Heart left ventricle (tissue), 16 donors: ENCODE measurements at regions not wholly inside any gene's neighbourhood (a gene's known extent, or its start where the extent isn't known, plus 50 kb on each side); places are given as distances from the start of the nearest gene placed in this dataset.

Source experiments
- ATAC-seq, 4 donors: fragments of 200-7000 bp; cut with Tn5 transposase; one replicate each; pipeline ENCODE4 v1.9.1; 2020 to 2022; ENCODE audit warnings: moderate library complexity in 4 of 4, mild to moderate bottlenecking in 3 of 4, moderate number of reproducible peaks in 1 of 4
- DNase-seq, 5 donors: peaks; one replicate each; pipeline ENCODE4 v3.0.0-alpha.2; 2020
- H3K27ac ChIP-seq, 12 donors: fragments of 200-600 bp; sonication (generic) in 4 of 12; one replicate each; pipeline versions ENCODE4 v1.5.0 to v1.8.0; 2016 to 2022; ENCODE audit warnings: mild to moderate bottlenecking in 2 of 12
- H3K27me3 ChIP-seq, 9 donors: fragments of 200-600 bp; sonication (generic) in 2 of 9; one replicate each; pipeline versions ENCODE4 v1.5.1 to v1.8.0; 2016 to 2022; ENCODE audit warnings: mild to moderate bottlenecking in 3 of 9
- H3K36me3 ChIP-seq, 9 donors: fragments of 200-600 bp; sonication (generic) in 2 of 9; one replicate each; pipeline versions ENCODE4 v1.5.0 to v1.8.0; 2018 to 2022; ENCODE audit warnings: mild to moderate bottlenecking in 2 of 9
- H3K4me1 ChIP-seq, 12 donors: fragments of 200-600 bp; sonication (generic) in 4 of 12; one replicate each; pipeline versions ENCODE4 v1.5.0 to v1.8.0; 2016 to 2022; ENCODE audit warnings: mild to moderate bottlenecking in 3 of 12
- H3K4me3 ChIP-seq, 12 donors: fragments of 200-600 bp; sonication (generic) in 4 of 12; one replicate each; pipeline versions ENCODE4 v1.5.0 to v1.8.0; 2017 to 2022; ENCODE audit warnings: mild to moderate bottlenecking in 9 of 12, moderate library complexity in 4 of 12
- H3K9me3 ChIP-seq, 12 donors: fragments of 200-600 bp; sonication (generic) in 4 of 12; one replicate each; pipeline versions ENCODE4 v1.5.0 to v1.8.0; 2016 to 2022; ENCODE audit warnings: mild to moderate bottlenecking in 1 of 12
- POLR2A ChIP-seq, 2 donors: fragments of 450-650 bp; IDR thresholded peaks; one replicate each; pipeline ENCODE4 v1.6.1; 2017; ENCODE audit warnings: antibody characterized with exemption in 2 of 2, mild to moderate bottlenecking in 2 of 2, moderate library complexity in 2 of 2
- WGBS, 4 donors: extraction: QIAGEN DNeasy Blood & Tissue Kit in 2 of 4; methylation state at CpG; one replicate each; pipeline versions ENCODE4 v1.1.5 to v1.1.7; 2013 to 2018; 5-methylcytosine and 5-hydroxymethylcytosine counted together
- intact Hi-C, 10 donors: fragments of 100-400 bp; cut with DNase I; formaldehyde crosslinking; loops; one replicate each; pipeline versions ENCODE4 v1.11.1 to v1.14.2; 2022
- TF ChIP-seq, protein P1 (sequence below), 12 donors: fragments of 200-600 bp; sonication (generic) in 4 of 12; IDR thresholded peaks; one replicate each; pipeline versions ENCODE4 v1.5.0 to v1.8.0; 2018 to 2022; ENCODE audit warnings: antibody characterized with exemption in 12 of 12, mild to moderate bottlenecking in 5 of 12
- donor health status: ischemic (EF 13 %, LVEDD 7.1; RV severe dilation, severe dysfunction).
- donor health status: healthy with polysubstance abuse.
- donor health status: DM: no; HTN: yes; CAD: no.
- donor health status: DM: no; HTN: no; CAD: no.
- donor health status: ischemic (EF 25% LVEDD 6.9; RV normal size, moderate dysfunction).
- donor health status: ischemic (EF 25% LVEDD 5.7; RV mildly dilated, moderate dysfunction).
- donor health status: healthy.
- donor health status: DM: yes; HTN: yes; CAD: no.
- donor health status: ischemic (EF 35%, LVEDD 5.7; RV mildly dilated, moderate dysfunction).
- donor health status: nonischemic (EF 11% LVEDD 7.7; RV severe dilation, severe dysfunction).
- donor health status: DM: yes; HTN: yes; CAD: no.
- donor health status: PGD.
- donor health status: ischemic (EF 29% LVEDD 5.4; RV normal size, mild dysfunction).
- donor health status: nonischemic (EF 23%, LVEDD 6.1; RV moderate dilation, normal function).

- no peak for DNase-seq
- ATAC-seq: no peak
- no peak overlapping the region for H3K4me3 ChIP-seq
- no peaks in the 10 kb centered on the region for H3K9me3 ChIP-seq
- no peaks in the 10 kb centered on the region for H3K4me1 ChIP-seq
- H3K27ac ChIP-seq: no peak overlapping the region
- intact Hi-C loops: no loop called here
- 83 to 99% (median 91%) methylated on average over 2 of the region's 2 CpGs for WGBS, 4 donors
- H3K36me3 ChIP-seq: no peaks in the 10 kb centered on the region
- TF ChIP-seq, protein P1, sequence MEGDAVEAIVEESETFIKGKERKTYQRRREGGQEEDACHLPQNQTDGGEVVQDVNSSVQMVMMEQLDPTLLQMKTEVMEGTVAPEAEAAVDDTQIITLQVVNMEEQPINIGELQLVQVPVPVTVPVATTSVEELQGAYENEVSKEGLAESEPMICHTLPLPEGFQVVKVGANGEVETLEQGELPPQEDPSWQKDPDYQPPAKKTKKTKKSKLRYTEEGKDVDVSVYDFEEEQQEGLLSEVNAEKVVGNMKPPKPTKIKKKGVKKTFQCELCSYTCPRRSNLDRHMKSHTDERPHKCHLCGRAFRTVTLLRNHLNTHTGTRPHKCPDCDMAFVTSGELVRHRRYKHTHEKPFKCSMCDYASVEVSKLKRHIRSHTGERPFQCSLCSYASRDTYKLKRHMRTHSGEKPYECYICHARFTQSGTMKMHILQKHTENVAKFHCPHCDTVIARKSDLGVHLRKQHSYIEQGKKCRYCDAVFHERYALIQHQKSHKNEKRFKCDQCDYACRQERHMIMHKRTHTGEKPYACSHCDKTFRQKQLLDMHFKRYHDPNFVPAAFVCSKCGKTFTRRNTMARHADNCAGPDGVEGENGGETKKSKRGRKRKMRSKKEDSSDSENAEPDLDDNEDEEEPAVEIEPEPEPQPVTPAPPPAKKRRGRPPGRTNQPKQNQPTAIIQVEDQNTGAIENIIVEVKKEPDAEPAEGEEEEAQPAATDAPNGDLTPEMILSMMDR (IDR thresholded peaks at IDR 0.05): no peak
- TF ChIP-seq POLR2A (IDR thresholded peaks at IDR 0.05): no peak
- H3K27me3 ChIP-seq: no peaks in the 10 kb centered on the region
Measured at GRCh38 chrX:35406386-35406785, 391.8 kb upstream of the MAGEB16 start.

GRCh38 chrX:35416782-35417181, 381.4 kb upstream of the MAGEB16 start:
- H3K4me3 ChIP-seq: no peak overlapping the region
- no peaks in the 10 kb centered on the region for H3K27me3 ChIP-seq
- H3K36me3 ChIP-seq: no peaks in the 10 kb centered on the region
- no peak for ATAC-seq
- no peak overlapping the region for H3K27ac ChIP-seq
- no peak for DNase-seq
- H3K9me3 ChIP-seq: peaks cover 0 to 5% (median 0%) of the 10 kb centered on the region in 12 donors
- TF ChIP-seq, protein P1 (IDR thresholded peaks at IDR 0.05): no peak
- no peak for TF ChIP-seq POLR2A (IDR thresholded peaks at IDR 0.05)
- intact Hi-C loops: no loop called here
- H3K4me1 ChIP-seq: no peaks in the 10 kb centered on the region

GRCh38 chrX:35432056-35432455, 366.1 kb upstream of the MAGEB16 start:
- TF ChIP-seq, protein P1 (IDR thresholded peaks at IDR 0.05): no peak
- no peaks in the 10 kb centered on the region for H3K9me3 ChIP-seq
- H3K4me1 ChIP-seq: no peaks in the 10 kb centered on the region
- H3K4me3 ChIP-seq: no peak overlapping the region
- 47 to 70% (median 54%) methylated on average over 2 of the region's 2 CpGs for WGBS, 4 donors
- intact Hi-C loops: no loop called here
- H3K27me3 ChIP-seq: peaks cover 0 to 3% (median 0%) of the 10 kb centered on the region in 9 donors
- H3K27ac ChIP-seq: no peak overlapping the region
- H3K36me3 ChIP-seq: no peaks in the 10 kb centered on the region
- DNase-seq (no peak), ATAC-seq (no peak)

DNA sequence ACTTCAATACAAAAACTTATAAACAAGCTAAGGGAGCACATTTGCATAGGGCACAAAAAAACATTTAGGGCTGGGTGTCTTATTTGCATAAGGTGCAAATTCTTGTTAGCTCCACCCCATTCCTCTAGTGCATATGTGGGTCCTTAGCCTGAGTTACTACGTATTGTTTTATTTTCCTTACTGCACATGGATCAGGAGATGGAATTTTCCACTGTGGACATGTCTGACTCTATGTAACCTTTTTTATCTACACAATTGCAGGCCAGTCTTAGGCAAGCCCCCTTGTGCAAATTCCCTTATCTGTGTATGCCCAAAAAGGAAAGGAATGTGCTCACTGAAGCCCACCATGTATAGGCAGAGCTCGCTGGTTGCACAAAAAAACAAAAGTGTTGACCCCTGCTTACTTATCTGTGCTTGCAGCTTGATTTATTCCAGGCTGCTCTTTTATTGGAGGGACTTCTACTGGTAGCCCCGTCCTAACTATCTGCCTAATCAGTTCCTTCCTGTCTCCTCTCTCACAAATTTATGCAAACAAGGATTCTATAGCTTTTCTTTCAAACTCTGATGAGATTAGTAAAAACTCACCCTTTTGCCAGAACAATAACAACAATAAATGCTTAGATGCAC, 359.0 kb upstream of the MAGEB16 start:
- H3K36me3 ChIP-seq: no peaks in the 10 kb centered on the region
- WGBS, 4 donors: 27 to 34% (median 29%) methylated on average over 3 of the region's 3 CpGs
- no peaks in the 10 kb centered on the region for H3K4me1 ChIP-seq
- ATAC-seq (no peak), DNase-seq (no peak)
- H3K27me3 ChIP-seq: no peaks in the 10 kb centered on the region
- no peak overlapping the region for H3K27ac ChIP-seq
- TF ChIP-seq, protein P1 (IDR thresholded peaks at IDR 0.05): no peak
- TF ChIP-seq POLR2A (IDR thresholded peaks at IDR 0.05): no peak
- H3K4me3 ChIP-seq: no peak overlapping the region
- intact Hi-C loops: no loop called here
- H3K9me3 ChIP-seq: peaks cover 0 to 13% (median 0%) of the 10 kb centered on the region in 12 donors
